ENCODE measurements at regions not wholly inside any gene's neighbourhood (a gene's known extent, or its start where the extent isn't known, plus 50 kb on each side); places are given as distances from the start of the nearest gene placed in this dataset.

DNA sequence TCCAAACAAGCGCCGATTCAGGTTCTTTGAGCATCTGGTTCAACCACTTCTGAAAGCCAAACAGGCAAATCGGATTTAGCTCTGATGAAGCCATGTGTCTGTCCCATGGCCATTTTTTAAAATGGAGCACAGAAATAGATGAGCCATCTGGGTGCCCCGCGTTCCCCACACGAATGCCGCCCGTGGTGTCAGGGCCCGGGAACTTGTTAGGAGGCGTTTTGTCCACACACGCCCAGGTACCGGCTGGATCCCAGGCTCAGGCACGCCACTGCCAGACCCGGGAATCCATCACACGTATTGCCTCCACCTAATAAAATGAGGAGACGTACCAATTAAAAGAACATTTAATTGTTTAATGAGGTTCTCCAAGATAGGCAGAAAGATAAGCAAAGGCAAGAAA is 374.4 kb upstream of the SALL3 start:
- TF ChIP-seq, protein P1, sequence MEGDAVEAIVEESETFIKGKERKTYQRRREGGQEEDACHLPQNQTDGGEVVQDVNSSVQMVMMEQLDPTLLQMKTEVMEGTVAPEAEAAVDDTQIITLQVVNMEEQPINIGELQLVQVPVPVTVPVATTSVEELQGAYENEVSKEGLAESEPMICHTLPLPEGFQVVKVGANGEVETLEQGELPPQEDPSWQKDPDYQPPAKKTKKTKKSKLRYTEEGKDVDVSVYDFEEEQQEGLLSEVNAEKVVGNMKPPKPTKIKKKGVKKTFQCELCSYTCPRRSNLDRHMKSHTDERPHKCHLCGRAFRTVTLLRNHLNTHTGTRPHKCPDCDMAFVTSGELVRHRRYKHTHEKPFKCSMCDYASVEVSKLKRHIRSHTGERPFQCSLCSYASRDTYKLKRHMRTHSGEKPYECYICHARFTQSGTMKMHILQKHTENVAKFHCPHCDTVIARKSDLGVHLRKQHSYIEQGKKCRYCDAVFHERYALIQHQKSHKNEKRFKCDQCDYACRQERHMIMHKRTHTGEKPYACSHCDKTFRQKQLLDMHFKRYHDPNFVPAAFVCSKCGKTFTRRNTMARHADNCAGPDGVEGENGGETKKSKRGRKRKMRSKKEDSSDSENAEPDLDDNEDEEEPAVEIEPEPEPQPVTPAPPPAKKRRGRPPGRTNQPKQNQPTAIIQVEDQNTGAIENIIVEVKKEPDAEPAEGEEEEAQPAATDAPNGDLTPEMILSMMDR (optimal IDR thresholded peaks at IDR 0.05 in 1 of 3, IDR thresholded peaks at IDR 0.05 in 1 of 3, conservative IDR thresholded peaks at IDR 0.05 in 1 of 3; ENCODE audit: extremely low read depth in 1 of 3, insufficient read depth in 2 of 3, low read length in 3 of 3) = no peak
- no peak for TF ChIP-seq EZH2 (IDR thresholded peaks at IDR 0.05; ENCODE audit: low read length)

All from keratinocyte (primary cell).